GM03348 (cell line): ENCODE measurements at regions not wholly inside any gene's neighbourhood (a gene's known extent, or its start where the extent isn't known, plus 50 kb on each side); places are given as distances from the start of the nearest gene placed in this dataset.
"Not testable (repeated sequence)": the region's sequence is repeated elsewhere in the genome, so short reads cannot be mapped to it uniquely, and the experiment has no call there.

ENCODE experiments used
- DNase-seq: peaks from one replicate; pipeline ENCODE4 v3.0.0; 2012; ENCODE audit warnings: low spot score

DNA sequence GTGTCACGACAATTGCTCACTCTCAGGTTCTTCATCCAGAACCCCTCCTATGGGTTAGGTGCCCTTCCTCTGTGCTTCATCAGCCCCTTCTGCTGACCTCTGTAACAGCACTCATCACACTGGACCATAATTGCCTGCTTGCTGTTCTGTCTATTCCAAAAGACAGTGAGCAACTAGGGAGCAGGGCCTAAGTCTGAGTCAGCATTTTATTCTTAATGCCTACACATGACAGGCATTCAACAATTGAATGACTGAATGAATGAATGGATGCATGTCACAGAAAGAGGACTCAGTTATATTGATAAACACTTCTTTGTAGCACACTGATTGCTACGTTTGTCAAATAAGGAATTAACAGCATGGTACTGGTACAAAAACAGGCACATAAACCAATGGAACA lies 317.0 kb downstream of the ZIC3 start:
- DNase-seq, result no peak

DNA sequence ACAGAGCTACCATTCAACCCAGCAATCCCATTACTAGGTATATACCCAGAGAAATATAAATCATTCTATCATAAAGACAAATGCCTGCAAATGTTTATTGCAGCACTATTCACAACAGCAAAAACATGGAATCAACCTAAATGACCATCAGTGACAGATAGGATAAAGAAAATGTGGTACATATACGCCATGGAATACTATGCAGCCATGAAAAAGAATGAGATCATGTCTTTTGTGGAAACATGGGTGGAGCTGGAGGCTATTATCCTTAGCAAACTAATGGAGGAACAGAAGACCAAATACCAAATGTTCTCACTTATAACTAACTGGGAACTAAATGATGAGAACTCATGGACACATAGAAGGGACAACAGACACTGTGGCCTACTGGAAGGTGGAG lies 318.9 kb downstream of the ZIC3 start:
- DNase-seq, result not testable (repeated sequence)

DNA sequence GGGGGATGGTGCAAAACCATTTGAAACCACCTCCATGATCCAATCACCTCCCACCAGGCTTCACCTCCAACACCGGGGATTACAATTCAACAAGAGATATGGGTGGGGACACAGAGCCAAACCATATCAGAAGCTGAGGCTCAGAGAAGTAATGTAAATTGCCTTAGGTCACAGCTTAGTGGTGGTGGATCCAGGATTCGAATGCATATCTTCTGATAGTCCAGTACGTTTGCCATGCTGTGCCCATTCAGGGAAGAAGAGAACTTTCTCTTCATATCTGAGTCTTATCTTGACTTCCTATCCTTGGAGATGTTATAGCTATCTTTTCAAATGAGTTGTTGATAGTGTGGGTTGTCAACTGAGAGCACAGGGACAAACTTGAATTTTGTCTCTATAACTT lies 325.5 kb downstream of the ZIC3 start:
- no peak for DNase-seq

DNA sequence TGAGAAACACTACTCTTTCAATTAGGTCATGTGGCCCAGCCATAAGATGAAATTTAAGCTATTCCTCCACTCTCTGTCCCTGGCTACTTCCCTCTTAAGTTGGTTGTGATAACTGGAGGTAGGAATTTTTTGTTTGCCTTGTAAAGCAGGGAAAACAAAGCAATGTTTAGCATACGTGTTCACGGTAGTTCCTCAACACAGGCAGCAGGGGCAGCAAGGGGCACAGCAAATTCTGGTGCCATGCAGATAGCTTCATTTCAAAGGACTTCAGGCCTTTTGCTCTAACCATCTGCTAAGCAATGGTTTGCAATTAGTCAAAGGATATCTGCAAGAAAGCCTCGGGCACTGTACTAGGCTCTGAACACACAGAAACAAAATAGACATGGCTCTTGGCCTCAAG lies 330.2 kb downstream of the ZIC3 start:
- no peak for DNase-seq

DNA sequence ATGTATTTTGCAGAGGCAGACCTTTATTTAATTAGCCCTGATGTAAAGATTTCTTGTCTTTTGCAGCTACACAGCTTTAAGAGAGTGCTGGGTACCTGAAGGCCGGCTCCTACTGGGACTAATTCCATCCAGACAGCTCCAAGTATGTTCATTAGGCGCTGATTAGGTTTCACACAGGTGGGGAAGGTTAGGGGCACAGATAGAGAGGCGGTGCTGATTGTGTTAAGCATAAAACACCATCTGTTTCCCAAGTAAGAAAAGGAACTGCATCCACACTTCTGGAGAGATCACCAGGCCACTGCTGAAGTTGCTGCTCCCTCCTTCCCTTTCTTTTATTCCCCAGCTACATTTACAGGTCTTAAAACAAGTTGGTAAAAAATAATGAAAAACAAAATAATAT lies 349.5 kb downstream of the ZIC3 start:
- no peak for DNase-seq

DNA sequence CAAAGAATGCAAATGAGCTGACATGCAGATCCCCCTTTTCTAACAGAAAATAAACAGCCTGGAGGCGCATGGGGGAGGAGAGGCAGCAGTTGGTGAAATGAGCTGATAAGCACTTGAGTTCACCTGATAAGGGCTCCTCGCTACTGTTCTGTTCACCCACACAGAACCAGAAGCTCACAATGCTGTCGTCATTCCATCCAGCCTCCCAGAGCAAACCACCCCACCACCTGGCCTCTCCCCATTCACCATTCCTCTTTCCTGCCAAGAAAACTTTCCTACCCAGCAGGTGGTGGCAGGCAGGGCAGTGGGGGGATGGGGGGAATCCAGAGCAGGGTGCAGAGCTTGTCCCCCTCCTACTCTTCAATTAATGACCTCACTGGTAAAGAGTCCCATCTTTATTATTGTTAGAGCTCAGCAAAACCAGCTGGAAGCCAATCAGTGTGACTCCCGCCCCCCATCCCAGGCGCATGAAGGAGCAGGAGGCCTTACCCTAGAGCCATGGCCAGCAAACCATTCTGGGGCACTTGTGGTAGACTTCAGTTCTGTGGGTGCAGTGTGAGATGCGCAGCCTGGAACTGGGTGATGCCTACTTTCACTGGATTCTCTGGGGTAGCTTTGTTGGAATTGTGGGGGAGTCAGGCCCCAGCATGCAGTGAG lies 350.3 kb downstream of the ZIC3 start:
- no peak for DNase-seq

DNA sequence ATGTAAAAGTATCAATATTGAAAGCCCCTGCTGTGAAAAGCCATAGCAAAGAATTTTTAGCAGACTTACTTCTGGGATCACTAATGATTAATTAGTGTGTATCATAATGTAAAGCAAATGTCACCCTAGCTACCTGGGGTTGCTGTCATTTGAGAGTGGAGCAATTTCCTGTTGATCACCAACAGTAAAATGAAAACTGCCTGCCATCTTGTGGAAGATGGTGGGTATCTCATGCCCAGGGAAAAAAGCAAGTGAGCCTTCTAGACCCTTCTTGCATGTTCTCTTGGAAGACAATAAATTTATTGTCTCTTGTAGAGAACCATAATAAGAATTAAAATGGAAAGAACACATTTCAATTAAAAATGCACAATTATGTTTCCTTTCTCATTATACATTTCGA lies 360.2 kb downstream of the ZIC3 start:
- DNase-seq, result no peak

DNA sequence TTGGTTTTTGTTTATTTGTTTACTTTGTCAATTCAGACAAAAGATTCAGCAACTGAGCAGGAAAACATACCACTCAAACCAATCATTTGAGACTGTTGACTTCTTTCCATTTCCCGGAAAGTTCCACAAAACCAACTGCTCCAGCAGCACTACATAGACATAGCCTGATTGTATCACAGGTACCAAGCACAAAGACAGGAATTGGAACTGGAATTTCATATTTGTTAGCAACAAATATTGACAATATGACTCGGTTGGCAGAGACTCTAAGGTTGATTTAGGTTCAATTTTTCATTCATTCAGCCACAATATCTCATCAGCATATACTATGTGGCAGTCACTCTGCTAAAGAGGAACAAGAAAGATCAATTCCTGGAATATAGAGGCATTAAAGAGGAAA lies 364.0 kb downstream of the ZIC3 start:
- DNase-seq, result no peak

DNA sequence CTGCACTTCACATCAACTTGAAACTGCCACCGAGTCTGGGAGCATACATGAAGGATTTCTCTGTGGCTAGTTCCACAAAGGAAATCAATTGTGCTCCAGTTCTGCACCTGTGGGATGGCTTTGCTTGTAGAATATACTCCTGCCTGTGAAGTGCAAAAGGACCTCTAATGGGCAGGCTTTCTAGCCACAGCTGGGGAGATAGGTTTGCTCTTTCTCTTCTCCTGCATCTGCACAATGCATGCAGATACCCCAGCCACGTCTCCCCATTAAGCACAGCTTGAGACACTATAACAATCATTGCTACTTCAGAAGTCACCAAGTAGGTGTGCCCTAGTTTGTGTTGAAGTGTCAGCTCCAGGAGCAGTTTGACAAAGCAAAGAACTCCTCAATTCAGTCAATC lies 364.6 kb downstream of the ZIC3 start:
- DNase-seq, result no peak

DNA sequence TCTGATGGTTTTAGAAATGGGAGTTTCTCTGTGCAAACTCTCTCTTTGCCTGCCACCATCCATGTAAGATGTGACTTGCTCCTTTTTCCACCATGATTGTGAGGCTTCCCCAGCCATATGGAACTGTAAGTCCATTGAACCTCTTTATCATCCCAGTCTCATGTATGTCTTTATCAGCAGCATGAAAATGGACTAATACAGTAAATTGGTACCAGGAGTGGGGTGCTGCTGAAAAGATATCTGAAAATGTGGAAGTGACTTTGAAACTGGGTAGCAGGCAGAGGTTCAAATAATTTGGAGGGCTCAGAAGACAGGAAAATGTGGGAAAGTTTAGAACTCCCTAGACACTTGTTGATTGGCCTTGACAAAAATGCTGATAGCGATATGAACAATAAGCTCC lies 368.3 kb downstream of the ZIC3 start:
- DNase-seq, result not testable (repeated sequence)

DNA sequence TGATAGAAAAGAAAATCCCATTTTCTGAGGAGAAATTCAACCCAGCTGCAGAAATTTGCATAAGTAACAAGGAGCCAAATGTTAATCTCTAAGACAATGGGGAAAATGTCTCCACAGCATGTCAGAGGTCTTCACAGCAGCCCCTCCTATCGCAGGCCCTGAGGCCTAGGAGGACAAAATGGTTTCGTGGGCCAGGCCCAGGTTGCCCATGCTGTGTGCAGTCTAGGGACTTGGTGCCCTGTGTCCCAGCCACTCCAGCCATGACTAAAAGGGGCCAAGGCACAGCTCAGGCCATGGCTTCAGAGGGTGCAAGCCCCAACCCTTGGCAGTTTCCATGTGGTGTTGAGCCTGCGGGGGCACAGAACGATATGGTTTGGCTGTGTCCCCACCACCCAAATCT lies 369.0 kb downstream of the ZIC3 start:
- not testable (repeated sequence) for DNase-seq

DNA sequence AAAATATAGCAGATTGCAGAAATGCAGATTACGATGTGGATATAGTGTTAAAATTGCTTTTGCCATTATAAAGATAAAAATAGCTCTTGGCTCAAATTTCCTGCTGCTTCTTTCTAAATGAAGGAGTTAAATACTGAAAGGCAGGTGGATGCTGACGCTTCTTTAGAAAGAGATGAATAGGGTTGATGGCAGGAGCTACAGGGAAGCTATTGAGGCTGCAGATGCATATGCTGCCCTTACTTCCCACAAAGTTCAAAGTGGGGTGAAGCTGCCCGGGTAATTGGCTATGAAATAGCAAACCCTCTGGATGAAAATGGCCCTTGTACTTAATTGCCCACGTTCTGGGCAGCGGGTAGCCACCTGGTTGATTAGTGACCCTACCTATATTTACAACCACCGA lies 379.5 kb downstream of the ZIC3 start:
- DNase-seq, result no peak

DNA sequence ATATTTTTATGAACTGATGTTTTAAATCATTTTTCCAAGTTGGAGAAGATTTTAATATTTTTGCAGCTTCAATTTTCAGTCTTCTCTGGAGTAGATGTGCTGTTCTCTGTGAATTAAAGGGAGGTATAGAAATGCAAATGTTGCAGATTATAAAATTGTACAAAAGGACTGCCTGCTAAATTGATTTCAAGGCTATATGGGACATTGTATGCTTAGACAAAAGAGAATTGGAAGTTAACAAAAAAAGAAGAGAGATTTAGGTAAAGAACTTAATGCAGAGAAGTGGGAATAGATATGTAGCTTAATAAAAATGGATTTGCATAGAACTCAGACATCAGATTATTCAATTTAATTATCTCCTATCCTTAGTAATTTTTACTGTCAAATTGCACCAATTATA lies 403.3 kb downstream of the ZIC3 start:
- DNase-seq, result no peak

DNA sequence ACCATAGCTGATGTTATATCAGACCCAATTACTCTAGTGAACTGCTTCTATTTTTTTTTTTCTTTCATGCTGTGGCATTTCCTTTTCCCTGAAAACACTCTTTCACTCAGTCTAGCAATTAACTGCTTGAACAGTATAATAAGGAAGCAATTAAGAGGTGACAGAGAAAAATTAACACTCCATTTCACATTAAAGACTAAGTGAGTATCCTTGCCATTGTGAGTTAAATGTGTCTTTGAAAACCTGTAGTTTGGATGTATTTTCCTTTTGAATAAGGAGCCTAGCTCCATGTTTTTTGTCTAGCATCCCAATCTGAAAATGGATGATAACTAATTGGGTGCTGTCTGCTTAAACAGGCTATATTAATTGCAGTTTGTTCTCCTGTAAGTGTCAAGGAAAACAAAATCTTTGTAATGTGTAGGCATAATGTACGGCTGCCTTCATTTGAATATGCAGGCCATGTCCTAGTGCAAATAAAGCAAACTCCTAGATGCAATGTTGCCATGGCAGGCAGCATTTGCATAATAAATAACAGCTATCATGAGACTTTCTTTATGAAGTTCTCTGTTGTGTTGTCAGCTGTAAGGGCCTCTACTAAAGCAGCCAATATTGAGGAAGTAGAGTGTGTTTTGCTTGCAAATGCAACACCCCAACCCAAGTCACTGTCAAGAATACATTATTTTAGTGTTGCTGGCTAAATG lies 416.7 kb downstream of the ZIC3 start:
- DNase-seq, result no peak

DNA sequence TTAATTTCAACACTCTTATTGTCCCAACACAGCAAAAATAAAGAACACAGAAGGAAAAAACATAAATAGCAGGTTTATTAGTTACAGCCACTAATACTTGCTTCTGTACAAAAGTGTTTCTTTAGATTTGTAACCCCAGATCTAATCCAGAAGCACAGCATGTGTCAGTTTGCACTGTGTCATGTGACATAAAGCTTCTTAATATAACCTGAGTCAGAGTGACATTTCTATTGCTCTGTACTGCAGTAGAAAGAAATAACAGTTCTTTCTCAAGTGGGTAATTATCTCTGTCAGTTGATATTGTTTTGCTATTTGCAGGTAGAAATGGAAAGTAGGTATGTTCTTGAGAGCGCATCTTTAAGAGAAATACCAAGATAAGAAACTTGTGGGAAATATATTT lies 422.5 kb downstream of the ZIC3 start:
- DNase-seq, result no peak

DNA sequence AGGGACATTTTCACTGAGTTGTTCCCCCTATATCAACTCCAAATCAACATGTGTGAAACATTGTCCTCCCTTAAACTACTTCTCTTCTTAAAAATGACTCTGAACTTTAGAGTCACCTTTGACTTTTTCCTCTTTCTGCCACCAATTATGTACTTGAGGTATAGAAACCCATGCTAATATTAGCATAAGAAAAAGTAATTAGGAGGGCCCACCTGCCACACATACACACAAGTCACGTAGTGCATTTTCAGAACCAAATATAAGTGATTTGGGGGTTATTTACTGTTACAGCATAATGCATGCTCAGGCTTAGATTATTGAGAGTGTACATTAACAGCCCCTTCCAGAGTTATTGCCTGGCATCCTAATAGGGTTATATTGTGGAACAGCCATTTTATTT lies 432.7 kb downstream of the ZIC3 start:
- DNase-seq, result no peak

DNA sequence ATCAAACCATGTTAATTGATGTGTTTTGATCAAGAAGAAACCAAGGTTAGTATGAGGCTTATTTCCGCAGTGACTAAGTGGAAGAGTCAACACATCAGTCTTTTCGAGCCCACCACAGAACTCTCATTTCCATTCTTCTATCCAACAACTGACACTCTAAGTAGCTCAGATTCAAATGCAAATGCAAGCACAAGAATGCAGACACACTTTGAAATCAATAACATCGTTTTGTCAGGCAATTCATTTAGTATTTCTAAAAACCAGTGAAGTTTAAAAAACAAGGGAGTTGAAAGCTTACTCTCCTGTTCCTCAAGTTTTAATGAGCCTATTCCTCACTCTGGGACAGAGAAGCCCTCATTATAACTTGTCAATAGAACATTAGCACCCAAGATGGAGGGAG lies 433.1 kb downstream of the ZIC3 start:
- DNase-seq, result no peak

DNA sequence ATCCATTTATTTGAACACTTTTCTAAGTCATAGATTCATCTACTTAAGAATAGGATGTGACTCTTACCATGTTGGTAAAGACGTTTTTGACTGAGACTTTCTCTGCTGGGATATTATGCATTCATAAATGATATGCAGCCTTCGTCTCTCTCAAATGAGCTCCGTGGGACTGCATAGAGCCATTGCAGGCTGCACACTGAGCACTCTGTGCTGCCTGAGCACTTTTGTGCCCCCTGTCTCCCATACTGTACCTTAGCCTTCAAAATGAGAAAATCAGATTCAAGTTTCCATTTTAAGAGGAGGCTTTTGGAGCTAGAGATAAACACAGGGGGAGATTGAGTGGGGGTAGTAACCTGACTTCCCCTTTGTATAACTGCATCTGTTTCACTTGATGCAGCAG lies 433.6 kb downstream of the ZIC3 start:
- no peak for DNase-seq

DNA sequence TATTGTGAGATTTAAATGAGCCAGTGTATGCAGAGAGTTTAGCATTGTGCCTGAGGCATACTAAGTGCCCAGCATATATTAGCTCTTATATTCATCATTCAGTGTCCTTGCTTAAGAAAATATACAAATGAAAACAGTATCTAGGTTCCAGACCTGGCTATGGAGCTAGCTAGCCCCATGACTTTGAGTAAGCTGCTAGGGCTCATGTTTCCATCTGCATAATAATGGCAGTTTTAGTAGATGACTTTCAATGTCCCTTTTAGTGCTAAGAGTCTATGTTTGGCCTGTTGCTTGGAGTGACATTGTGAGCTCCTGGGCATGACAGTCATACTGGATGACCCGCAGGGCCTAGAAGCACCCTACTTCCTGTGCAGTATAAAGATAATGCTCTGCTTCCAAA lies 435.3 kb downstream of the ZIC3 start:
- no peak for DNase-seq

DNA sequence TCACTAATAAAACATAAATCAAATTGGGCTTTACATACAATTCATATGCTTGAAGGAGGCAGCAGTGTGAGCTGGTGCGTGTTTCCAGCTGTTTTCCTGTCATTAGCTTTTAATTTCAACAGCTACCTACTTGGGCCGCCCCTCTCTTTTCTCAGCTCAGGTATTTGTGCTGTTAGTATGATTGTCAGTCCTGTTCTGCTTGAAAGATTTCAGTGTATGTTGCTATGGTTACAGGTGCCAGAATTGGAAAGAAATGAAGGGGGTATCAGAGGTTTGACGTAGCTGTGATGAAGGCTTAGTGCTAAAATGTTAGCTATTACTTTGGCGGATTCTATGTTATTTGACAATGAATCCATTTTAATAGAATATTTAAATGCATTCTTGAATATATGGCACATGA lies 440.3 kb downstream of the ZIC3 start:
- no peak for DNase-seq

DNA sequence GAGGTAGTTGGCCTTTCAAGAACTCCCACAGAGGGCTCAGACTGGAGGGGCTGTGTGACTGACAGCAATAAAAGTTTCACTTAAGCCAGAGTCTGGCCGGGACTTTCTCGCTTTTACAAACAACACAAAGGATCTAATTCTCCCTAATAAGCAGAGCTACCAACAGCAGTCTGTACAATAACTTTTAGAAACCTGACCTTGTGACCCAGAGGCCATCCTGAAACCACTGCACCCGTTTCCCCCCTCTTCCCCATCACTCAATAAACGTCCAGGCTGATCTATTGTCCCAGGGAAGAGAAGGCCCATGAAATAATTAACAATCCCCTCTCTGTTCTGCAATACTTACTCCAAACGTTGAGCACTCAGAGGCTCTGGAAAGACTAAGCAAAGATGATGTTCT lies 442.4 kb downstream of the ZIC3 start:
- DNase-seq, result no peak

DNA sequence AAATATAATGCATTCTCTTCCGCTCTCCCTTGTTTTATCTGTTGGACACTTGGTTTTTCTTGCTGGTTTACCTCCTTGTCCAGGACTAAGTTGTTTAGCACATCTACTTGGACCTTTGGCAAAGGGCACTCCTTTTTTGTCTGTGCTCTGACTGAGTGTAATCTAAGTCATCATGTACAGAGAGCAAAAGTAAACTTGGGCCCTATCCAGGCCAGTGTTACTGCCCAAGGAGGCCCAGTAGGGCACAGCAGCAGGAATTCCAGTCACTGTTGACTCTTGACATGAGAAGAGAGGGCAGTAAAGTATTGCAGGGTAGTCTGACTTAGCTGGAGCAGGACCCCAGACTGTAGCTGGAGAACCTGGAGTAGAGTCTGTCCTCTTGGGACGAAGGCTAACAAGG lies 445.5 kb downstream of the ZIC3 start:
- no peak for DNase-seq

DNA sequence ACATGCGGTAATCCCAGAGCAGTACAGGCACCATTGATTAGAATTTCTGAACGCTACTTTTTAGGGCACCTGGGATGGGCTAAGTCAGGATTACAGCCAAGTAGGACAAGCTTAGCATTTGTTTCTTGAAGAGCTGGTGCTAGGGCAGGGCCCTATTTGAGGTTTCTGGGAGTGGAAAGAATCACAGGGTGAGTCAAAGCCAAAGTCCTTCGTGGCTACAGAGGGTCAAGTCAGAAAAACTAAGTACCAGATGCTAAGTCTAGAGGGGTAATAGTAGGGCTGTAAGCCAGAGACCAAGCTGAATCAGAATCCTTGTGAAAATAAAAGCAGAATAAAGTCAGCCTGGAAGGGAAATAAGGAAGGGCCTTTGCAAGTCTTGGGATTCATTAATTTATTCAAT lies 448.6 kb downstream of the ZIC3 start:
- no peak for DNase-seq

DNA sequence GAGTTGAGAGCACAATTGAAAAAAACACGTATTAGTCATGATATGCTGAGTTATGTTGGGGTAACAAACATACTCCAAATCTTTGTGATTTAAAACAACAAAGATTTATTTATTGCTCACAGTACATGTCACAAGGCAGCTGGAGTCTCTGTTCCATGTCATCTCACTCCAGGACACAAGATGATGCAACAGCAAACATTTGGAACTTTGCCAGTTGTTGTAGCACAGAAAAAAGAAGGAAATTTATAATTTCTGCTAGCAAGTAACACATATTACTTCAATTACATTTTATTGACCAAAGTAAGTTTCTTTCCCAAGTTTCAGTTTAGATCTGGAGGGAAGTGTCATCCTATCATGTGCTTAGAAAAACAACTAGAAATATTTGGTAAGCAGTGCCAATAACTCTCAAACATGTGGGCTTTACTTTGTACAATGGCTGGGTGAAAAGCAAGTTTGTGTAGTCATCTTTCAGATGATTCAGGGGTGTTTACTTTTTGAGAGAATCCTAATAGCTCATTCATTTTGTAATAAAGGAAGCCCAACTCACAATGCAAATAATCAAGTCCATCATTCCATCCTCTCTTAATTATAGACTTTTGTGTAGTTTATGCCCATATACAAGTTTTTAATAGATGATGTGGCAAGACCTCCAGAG lies 452.3 kb downstream of the ZIC3 start:
- DNase-seq, result no peak
